H1 (cell line): ENCODE measurements at regions not wholly inside any gene's neighbourhood (a gene's known extent, or its start where the extent isn't known, plus 50 kb on each side); places are given as distances from the start of the nearest gene placed in this dataset.

Experiments
- CTCF ChIA-PET: fragments of 300-600 bp; sonication (Branson Sonifier 250); formaldehyde crosslinking; loops from one replicate; lab custom pipeline; 2021; ENCODE audit not compliant: partially characterized antibody; lab: Charles Lee
- POLR2A ChIA-PET: fragments of 300-600 bp; sonication (Branson Sonifier 250); formaldehyde crosslinking; loops from one replicate; lab custom pipeline; 2021; ENCODE audit warnings: inconsistent platforms; ENCODE audit not compliant: partially characterized antibody; lab: Charles Lee
- DNase-seq, 2 experiments: peaks; one replicate each; pipeline versions ENCODE4 v3.0.0 to v3.0.0-alpha.2; 2010 to 2022; ENCODE audit warnings: low spot score in 2 of 2, low read depth in 1 of 2, mixed read lengths in 1 of 2
- FAIRE-seq: peaks from 2 replicates; lab custom pipeline; 2011; peaks lifted over from hg19 to GRCh38; lab: Jason Lieb, UNC
- H2AFZ ChIP-seq: 2 replicates; pipeline ENCODE4 v1.8.1; 2012; ENCODE audit warnings: low read length, inconsistent platforms
- H2AK5ac ChIP-seq: 2 replicates; pipeline ENCODE4 v1.6.1; 2013; ENCODE audit warnings: low read depth, low read length
- H2BK120ac ChIP-seq: replicated peaks from 2 replicates; pipeline ENCODE3; 2013; ENCODE audit warnings: low read depth, low read length, inconsistent platforms
- H2BK12ac ChIP-seq: 2 replicates; pipeline ENCODE4 v1.6.1; 2013; ENCODE audit warnings: low read depth, low read length
- H2BK15ac ChIP-seq: 2 replicates; pipeline ENCODE4 v1.6.1; 2013; ENCODE audit warnings: low read length
- H2BK20ac ChIP-seq: 2 replicates; pipeline ENCODE4 v1.6.1; 2013; ENCODE audit warnings: low read length
- H2BK5ac ChIP-seq: 2 replicates; pipeline ENCODE4 v1.6.1; 2013; ENCODE audit warnings: low read depth, low read length
- H3K14ac ChIP-seq: 2 replicates; pipeline ENCODE4 v1.6.1; 2013; ENCODE audit warnings: inconsistent platforms; ENCODE audit not compliant: insufficient read length
- H3K18ac ChIP-seq: 2 replicates; pipeline ENCODE4 v1.6.1; 2013; ENCODE audit warnings: low read length; ENCODE audit errors: extremely low read depth
- H3K23ac ChIP-seq: 2 replicates; pipeline ENCODE4 v1.6.1; 2013; ENCODE audit warnings: inconsistent platforms; ENCODE audit not compliant: insufficient read length
- H3K23me2 ChIP-seq: 2 replicates; pipeline ENCODE4 v1.6.1; 2013; ENCODE audit warnings: low read depth, low read length
- H3K27ac ChIP-seq: 2 replicates; pipeline ENCODE4 v1.6.1; 2011; ENCODE audit warnings: low read depth, low read length, inconsistent platforms
- H3K27me3 ChIP-seq, 4 experiments: replicated peaks in 1 of 4; 1 replicate in 1 of 4; 2 replicates in 3 of 4; pipeline versions ENCODE4 v1.6.1 to v1.8.1; 2011 to 2013; ENCODE audit warnings: low read length in 3 of 4, mild to moderate bottlenecking in 3 of 4, inconsistent platforms in 2 of 4, mixed read lengths in 2 of 4, moderate library complexity in 1 of 4; ENCODE audit not compliant: control insufficient read depth in 3 of 4, insufficient read depth in 3 of 4; ENCODE audit errors: extremely low read depth in 1 of 4
- H3K36me3 ChIP-seq, 4 experiments: 2 replicates each; pipeline versions ENCODE4 v1.6.1 to v1.8.1; 2011 to 2013; ENCODE audit warnings: mild to moderate bottlenecking in 4 of 4, low read length in 3 of 4, moderate library complexity in 2 of 4, control low read depth in 1 of 4, inconsistent platforms in 1 of 4; ENCODE audit not compliant: insufficient read depth in 4 of 4, control insufficient read depth in 2 of 4
- H3K4ac ChIP-seq: replicated peaks from 2 replicates; pipeline ENCODE3; 2013; ENCODE audit warnings: low read length, low read depth, mixed read lengths, inconsistent platforms; ENCODE audit not compliant: insufficient read length
- H3K4me1 ChIP-seq, 4 experiments: replicated peaks in 1 of 4; 1 replicate in 1 of 4; 2 replicates in 3 of 4; pipeline versions ENCODE4 v1.6.1 to v1.8.1; 2011 to 2013; ENCODE audit warnings: low read length in 3 of 4, inconsistent platforms in 2 of 4, mixed read lengths in 1 of 4; ENCODE audit not compliant: insufficient read depth in 4 of 4, control insufficient read depth in 3 of 4
- H3K4me2 ChIP-seq, 2 experiments: 2 replicates each; pipeline versions ENCODE4 v1.6.1 to v1.8.1; 2011 to 2013; ENCODE audit warnings: low read depth in 2 of 2, low read length in 2 of 2, control low read depth in 1 of 2, inconsistent platforms in 1 of 2, mild to moderate bottlenecking in 1 of 2; ENCODE audit not compliant: insufficient read depth in 1 of 2
- H3K4me3 ChIP-seq, 4 experiments: fragments of 200-600, 300-600 bp in 1 of 4; sonication (generic), shearing (Covaris generic), sonication (Bioruptor Twin) in 1 of 4; 2 replicates each; pipeline versions ENCODE4 v1.5.1 to v1.8.1; 2011 to 2016; ENCODE audit warnings: low read length in 4 of 4, low read depth in 3 of 4, control low read depth in 2 of 4, inconsistent platforms in 2 of 4, mild to moderate bottlenecking in 2 of 4, mixed read lengths in 1 of 4, moderate library complexity in 1 of 4; ENCODE audit not compliant: insufficient read depth in 2 of 4; ENCODE audit errors: extremely low read depth in 1 of 4
- H3K56ac ChIP-seq: replicated peaks from 2 replicates; pipeline ENCODE3; 2013; ENCODE audit warnings: low read depth, mild to moderate bottlenecking, mixed read lengths, low read length, inconsistent platforms; ENCODE audit not compliant: insufficient read length
- H3K79me1 ChIP-seq: 2 replicates; pipeline ENCODE4 v1.6.1; 2013; ENCODE audit warnings: low read depth, low read length, control low read depth
- H3K79me2 ChIP-seq, 2 experiments: 2 replicates each; pipeline versions ENCODE4 v1.6.1 to v1.8.1; 2012 to 2013; ENCODE audit warnings: low read length in 2 of 2, mild to moderate bottlenecking in 2 of 2, inconsistent platforms in 1 of 2; ENCODE audit not compliant: insufficient read depth in 2 of 2, control insufficient read depth in 1 of 2
- H3K9ac ChIP-seq, 4 experiments: replicated peaks in 1 of 4; 1 replicate in 1 of 4; 2 replicates in 3 of 4; pipeline versions ENCODE4 v1.6.1 to v1.8.1; 2011 to 2013; ENCODE audit warnings: low read depth in 3 of 4, low read length in 3 of 4, control low read depth in 2 of 4, mild to moderate bottlenecking in 2 of 4, moderate library complexity in 2 of 4, inconsistent platforms in 1 of 4; ENCODE audit errors: extremely low read depth in 1 of 4
- H3K9me3 ChIP-seq, 2 experiments: 2 replicates each; pipeline versions ENCODE4 v1.6.1 to v1.8.1; 2012 to 2013; ENCODE audit warnings: mild to moderate bottlenecking in 2 of 2, moderate library complexity in 2 of 2, control low read depth in 1 of 2, inconsistent platforms in 1 of 2, low read depth in 1 of 2, low read length in 1 of 2, mixed read lengths in 1 of 2; ENCODE audit not compliant: insufficient read depth in 2 of 2
- H4K20me1 ChIP-seq, 2 experiments: replicated peaks in 1 of 2; 2 replicates each; pipeline versions ENCODE3 to v1.8.1; 2011 to 2013; ENCODE audit warnings: inconsistent platforms in 2 of 2, low read length in 2 of 2, mild to moderate bottlenecking in 1 of 2; ENCODE audit not compliant: insufficient read depth in 2 of 2, control insufficient read depth in 1 of 2
- H4K5ac ChIP-seq: 2 replicates; pipeline ENCODE4 v1.6.1; 2013; ENCODE audit warnings: low read length, low read depth, mixed read lengths, inconsistent platforms; ENCODE audit not compliant: insufficient read length
- H4K8ac ChIP-seq: 2 replicates; pipeline ENCODE4 v1.8.0; 2013; ENCODE audit warnings: mild to moderate bottlenecking, moderate library complexity, low read length, inconsistent platforms; ENCODE audit not compliant: insufficient read depth; ENCODE audit errors: extremely low read depth
- H4K91ac ChIP-seq: replicated peaks from 2 replicates; pipeline ENCODE3; 2013; ENCODE audit warnings: low read length, mixed read lengths, inconsistent platforms; ENCODE audit not compliant: insufficient read length
- HDAC2 ChIP-seq, 2 experiments: fragments of 300-600 bp in 1 of 2; sonication (generic) in 1 of 2; IDR thresholded peaks; 2 replicates each; pipeline ENCODE4 v1.6.1; 2011 to 2012; ENCODE audit warnings: low read depth in 2 of 2, low read length in 2 of 2, mild to moderate bottlenecking in 2 of 2, moderate library complexity in 2 of 2, borderline replicate concordance in 1 of 2, inconsistent platforms in 1 of 2
- KDM1A ChIP-seq: fragments of 200-600, 300-600 bp; sonication (generic); IDR thresholded peaks from 2 replicates; pipeline ENCODE4 v1.7.1; 2016; ENCODE audit warnings: mild to moderate bottlenecking, low read length, borderline replicate concordance
- TAF7 ChIP-seq: optimal IDR thresholded peaks from 2 replicates; pipeline ENCODE3; 2011; ENCODE audit warnings: low read depth, mild to moderate bottlenecking, inconsistent platforms, low read length, moderate library complexity, borderline replicate concordance
- WGBS, 2 experiments: shearing (Covaris generic) in 1 of 2; methylation state at CpG; one replicate each; pipeline versions ENCODE4 v1.1.6 to v1.1.7; 2013 to 2015; ENCODE audit warnings: low lambda C conversion rate in 2 of 2, mixed read lengths in 2 of 2, inconsistent platforms in 1 of 2, low coverage in 1 of 2, missing lambda C conversion rate in 1 of 2; ENCODE audit not compliant: insufficient replicate concordance in 2 of 2, insufficient coverage in 1 of 2, insufficient read length in 1 of 2; ENCODE audit errors: extremely low coverage in 1 of 2, missing lambda C conversion rate in 1 of 2; 5-methylcytosine and 5-hydroxymethylcytosine counted together

GRCh38 chr16:18072161-18072560 lies 264.4 kb downstream of the NPIPA8 start:
- peak overlapping the region; percentile 90 for H2BK12ac ChIP-seq
- peak overlapping the region; percentile 91; the same call in 1 of the 2 replicates for H3K18ac ChIP-seq
- no peak overlapping the region for H3K27ac ChIP-seq
- 0 out of 4 replicates have a peak overlapping the region, but pooled peaks of 1 of the 2 experiments have one; percentile 37 for H3K4me2 ChIP-seq
- H4K5ac ChIP-seq = no peak overlapping the region
- no peaks in the 10 kb centered on the region; a peak in 1 of 7 replicates for H3K27me3 ChIP-seq
- H2AFZ ChIP-seq = no peak overlapping the region
- no peak overlapping the region for H2BK120ac ChIP-seq
- ChIA-PET CTCF (interaction anchor here (1.3 to 1.9 kb wide), 2 partner anchors 101 to 515 kb away, joined by 4 read pairs; no protein-coding TSS in a partner anchor), POLR2A (no interaction called here)
- no peaks in the 10 kb centered on the region for H3K79me1 ChIP-seq
- H3K23ac ChIP-seq = no peak overlapping the region
- no peaks in the 10 kb centered on the region for H3K79me2 ChIP-seq
- H3K36me3 ChIP-seq = no peaks in the 10 kb centered on the region
- peaks cover 0 to 11% (median 6%) of the 10 kb centered on the region in 4 experiments; a peak in 4 of 7 replicates for H3K4me1 ChIP-seq
- H2BK15ac ChIP-seq = no peak overlapping the region
- H2BK20ac ChIP-seq = peak overlapping the region; percentile 80; the same call in 1 of the 2 replicates
- H3K14ac ChIP-seq = no peak overlapping the region
- H3K4ac ChIP-seq = no peak overlapping the region
- H2BK5ac ChIP-seq = peak overlapping the region; percentile 82; the same call in 1 of the 2 replicates
- peaks cover 0 to 3% of the 10 kb centered on the region in 2 experiments; a peak in 1 of 4 replicates for H3K9me3 ChIP-seq
- no peaks in the 10 kb centered on the region for H4K20me1 ChIP-seq
- DNase-seq (no peak), FAIRE-seq (no peak)
- H3K23me2 ChIP-seq = no peaks in the 10 kb centered on the region; the same call in 1 of the 2 replicates
- WGBS, 2 experiments = 87% methylated on average over 1 of the region's 1 CpG; no CpG with 5 or more reads in 1 of the 2 experiments
- no peak overlapping the region for H3K4me3 ChIP-seq
- no peak overlapping the region for H3K9ac ChIP-seq
- H3K56ac ChIP-seq = no peak overlapping the region
- H4K8ac ChIP-seq = no peak overlapping the region
- peak; percentile 80 for TF ChIP-seq KDM1A
- TF ChIP-seq TAF7 = no peak
- peak in 1 of 2 experiments; percentile 62; a peak in 1 of 4 replicates for TF ChIP-seq HDAC2 (IDR thresholded peaks at IDR 0.05; ENCODE audit: borderline replicate concordance in 1 of 2, low read depth in 2 of 2, low read length in 2 of 2)
- H4K91ac ChIP-seq = peak overlapping the region; percentile 29
- H2AK5ac ChIP-seq = 0 out of 2 replicates have a peak overlapping the region, but pooled peaks have one; percentile 72
